IMR-90 (cell line): ENCODE measurements at regions not wholly inside any gene's neighbourhood (a gene's known extent, or its start where the extent isn't known, plus 50 kb on each side); places are given as distances from the start of the nearest gene placed in this dataset.

Experiments used
- ATAC-seq: fragments of 200-7000 bp; cut with Tn5 transposase; 2 replicates; pipeline ENCODE4 v1.9.1; 2020; ENCODE audit warnings: low read depth, mild to moderate bottlenecking, moderate library complexity
- BruUV-seq: library from RNA; stranded (reverse); fragments of 400-500 nt; replicated peaks from 2 replicates; lab custom pipeline; 2021; lab: Mats Ljungman, UMichigan
- CTCF ChIA-PET: fragments of 300-600 bp; formaldehyde crosslinking; extraction: SDS; loops from one replicate; lab custom pipeline; 2021; ENCODE audit warnings: antibody characterized with exemption; lab: Yijun Ruan, JAX
- POLR2A ChIA-PET: fragments of 300-600 bp; sonication (Branson Sonifier 250); formaldehyde crosslinking; loops from one replicate; lab custom pipeline; 2022; ENCODE audit warnings: antibody characterized with exemption; ENCODE audit not compliant: unreplicated experiment; lab: Charles Lee
- DNase-seq: peaks from one replicate; pipeline ENCODE4 v3.0.0; 2013
- H2AFZ ChIP-seq: replicated peaks from 2 replicates; pipeline ENCODE3; 2013; ENCODE audit warnings: low read length, mild to moderate bottlenecking; ENCODE audit not compliant: poor library complexity
- H2AK5ac ChIP-seq: 2 replicates; pipeline ENCODE4 v1.6.1; 2013; ENCODE audit warnings: low read depth, low read length, inconsistent platforms
- H2AK9ac ChIP-seq: replicated peaks from 2 replicates; pipeline ENCODE3; 2013; ENCODE audit warnings: mild to moderate bottlenecking, low read depth, low read length, moderate library complexity; ENCODE audit not compliant: poor library complexity
- H2BK120ac ChIP-seq: 2 replicates; pipeline ENCODE4 v1.6.1; 2013; ENCODE audit warnings: low read depth, low read length, inconsistent platforms
- H2BK15ac ChIP-seq: 3 replicates; pipeline ENCODE4 v1.6.1; 2013; ENCODE audit warnings: low read depth, low read length, inconsistent platforms
- H2BK20ac ChIP-seq: 2 replicates; pipeline ENCODE4 v1.6.1; 2013; ENCODE audit warnings: low read depth, mild to moderate bottlenecking, inconsistent platforms, low read length, moderate library complexity
- H2BK5ac ChIP-seq: 2 replicates; pipeline ENCODE4 v1.6.1; 2013; ENCODE audit warnings: mild to moderate bottlenecking, low read depth, low read length, inconsistent platforms; ENCODE audit not compliant: poor library complexity, severe bottlenecking
- H3K14ac ChIP-seq: replicated peaks from 2 replicates; pipeline ENCODE4 v1.6.1; 2013; ENCODE audit warnings: low read depth, low read length, inconsistent platforms
- H3K18ac ChIP-seq: 2 replicates; pipeline ENCODE4 v1.6.1; 2013; ENCODE audit warnings: low read depth, low read length, control low read depth
- H3K23ac ChIP-seq: 2 replicates; pipeline ENCODE4 v1.6.1; 2013; ENCODE audit warnings: low read depth, low read length, inconsistent platforms
- H3K27ac ChIP-seq: 2 replicates; pipeline ENCODE4 v1.5.1; 2013; ENCODE audit warnings: mild to moderate bottlenecking, control low read depth, low read length; ENCODE audit not compliant: insufficient read depth
- H3K27me3 ChIP-seq: 2 replicates; pipeline ENCODE4 v1.6.1; 2013; ENCODE audit warnings: low read length; ENCODE audit not compliant: control insufficient read depth, insufficient read depth
- H3K36me3 ChIP-seq: 2 replicates; pipeline ENCODE4 v1.6.1; 2013; ENCODE audit warnings: low read length, mixed read lengths; ENCODE audit not compliant: control insufficient read depth, insufficient read depth
- H3K4ac ChIP-seq: 2 replicates; pipeline ENCODE4 v1.6.1; 2013; ENCODE audit warnings: low read depth, low read length, inconsistent platforms
- H3K4me1 ChIP-seq: 2 replicates; pipeline ENCODE4 v1.6.1; 2013; ENCODE audit warnings: low read length, mixed read lengths; ENCODE audit not compliant: control insufficient read depth, insufficient read depth
- H3K4me2 ChIP-seq: 2 replicates; pipeline ENCODE4 v1.6.1; 2013; ENCODE audit warnings: low read depth, mild to moderate bottlenecking, control low read depth, low read length, moderate library complexity
- H3K4me3 ChIP-seq: 2 replicates; pipeline ENCODE4 v1.5.1; 2013; ENCODE audit warnings: low read depth, mild to moderate bottlenecking, control low read depth, low read length, moderate library complexity; ENCODE audit not compliant: insufficient read depth
- H3K56ac ChIP-seq: 2 replicates; pipeline ENCODE4 v1.6.1; 2013; ENCODE audit warnings: low read length, inconsistent platforms; ENCODE audit not compliant: insufficient read depth; ENCODE audit errors: extremely low read depth
- H3K79me1 ChIP-seq, 2 experiments: 2 replicates each; pipeline ENCODE4 v1.6.1; 2013; ENCODE audit warnings: low read length in 2 of 2, inconsistent platforms in 1 of 2, low read depth in 1 of 2
- H3K9ac ChIP-seq: 2 replicates; pipeline ENCODE4 v1.6.1; 2013; ENCODE audit warnings: low read depth, low read length, control low read depth
- H3K9me1 ChIP-seq: 2 replicates; pipeline ENCODE4 v1.6.1; 2013; ENCODE audit warnings: low read length, inconsistent platforms; ENCODE audit not compliant: insufficient read depth
- H3K9me3 ChIP-seq: 2 replicates; pipeline ENCODE4 v1.6.1; 2013; ENCODE audit warnings: low read length; ENCODE audit not compliant: control insufficient read depth, insufficient read depth
- H4K20me1 ChIP-seq: 2 replicates; pipeline ENCODE4 v1.6.1; 2013; ENCODE audit warnings: low read length, inconsistent platforms; ENCODE audit not compliant: insufficient read depth
- H4K5ac ChIP-seq: 2 replicates; pipeline ENCODE4 v1.6.1; 2013; ENCODE audit warnings: mild to moderate bottlenecking, low read depth, low read length, control low read depth
- H4K8ac ChIP-seq, 2 experiments: 2 replicates each; pipeline ENCODE4 v1.6.1; 2013; ENCODE audit warnings: low read depth in 2 of 2, low read length in 2 of 2, control low read depth in 1 of 2, inconsistent platforms in 1 of 2
- H4K91ac ChIP-seq: 2 replicates; pipeline ENCODE4 v1.6.1; 2013; ENCODE audit warnings: low read depth, low read length, inconsistent platforms; ENCODE audit not compliant: insufficient read depth
- BHLHE40 ChIP-seq: fragments of 150-350 bp; IDR thresholded peaks from 2 replicates; pipeline ENCODE4 v1.6.1; 2016; ENCODE audit warnings: mild to moderate bottlenecking, low read depth, low read length
- CEBPB ChIP-seq: IDR thresholded peaks from 2 replicates; pipeline ENCODE4 v1.6.1; 2012; ENCODE audit warnings: low read depth, low read length, improper control_type of control experiment
- CHD1 ChIP-seq: IDR thresholded peaks from 2 replicates; pipeline ENCODE4 v1.6.1; 2012; ENCODE audit warnings: low read depth, low read length, improper control_type of control experiment
- CTCF ChIP-seq: conservative IDR thresholded peaks from 2 replicates; pipeline ENCODE4 v1.5.1; 2012; ENCODE audit warnings: mild to moderate bottlenecking, low read depth, low read length, improper control_type of control experiment
- ELK1 ChIP-seq: fragments of 150-350 bp; IDR thresholded peaks from 2 replicates; pipeline ENCODE4 v1.6.1; 2016; ENCODE audit warnings: low read depth, mild to moderate bottlenecking, low read length, moderate library complexity, borderline replicate concordance
- FOS ChIP-seq: fragments of 150-350 bp; IDR thresholded peaks from 2 replicates; pipeline ENCODE4 v1.6.1; 2016; ENCODE audit warnings: low read depth, low read length
- MAFK ChIP-seq: IDR thresholded peaks from 2 replicates; pipeline ENCODE4 v1.6.1; 2012; ENCODE audit warnings: low read depth, low read length, improper control_type of control experiment
- MAZ ChIP-seq: IDR thresholded peaks from 2 replicates; pipeline ENCODE4 v1.6.1; 2012; ENCODE audit warnings: low read depth, mild to moderate bottlenecking, low read length, improper control_type of control experiment, moderate library complexity, borderline replicate concordance
- MXI1 ChIP-seq: IDR thresholded peaks from 2 replicates; pipeline ENCODE4 v1.6.1; 2012; ENCODE audit warnings: low read depth, mild to moderate bottlenecking, low read length, moderate library complexity, borderline replicate concordance
- NFE2L2 ChIP-seq: fragments of 150-350 bp; IDR thresholded peaks from 2 replicates; pipeline ENCODE4 v1.6.1; 2016; ENCODE audit warnings: low read depth, mild to moderate bottlenecking, low read length
- POLR2A ChIP-seq: IDR thresholded peaks from 2 replicates; pipeline ENCODE4 v1.6.1; 2012; ENCODE audit warnings: mild to moderate bottlenecking, low read depth, low read length
- RAD21 ChIP-seq: IDR thresholded peaks from 2 replicates; pipeline ENCODE4 v1.6.1; 2012; ENCODE audit warnings: low read length, improper control_type of control experiment
- RCOR1 ChIP-seq: IDR thresholded peaks from 2 replicates; pipeline ENCODE4 v1.6.1; 2012; ENCODE audit warnings: mild to moderate bottlenecking, low read length, improper control_type of control experiment; ENCODE audit not compliant: insufficient replicate concordance
- RFX5 ChIP-seq: IDR thresholded peaks from 2 replicates; pipeline ENCODE4 v1.8.0; 2012; ENCODE audit warnings: low read depth, mild to moderate bottlenecking, low read length, moderate library complexity
- SMC3 ChIP-seq: fragments of 150-350 bp; IDR thresholded peaks from 2 replicates; pipeline ENCODE4 v1.6.1; 2016; ENCODE audit warnings: low read depth, mild to moderate bottlenecking, antibody characterized with exemption, low read length, moderate library complexity
- USF2 ChIP-seq: fragments of 150-350 bp; IDR thresholded peaks from 2 replicates; pipeline ENCODE4 v1.6.1; 2017; ENCODE audit warnings: mild to moderate bottlenecking, antibody characterized with exemption, low read length, low read depth
- WGBS, 2 experiments: methylation state at CpG; one replicate each; pipeline versions ENCODE4 v1.1.5 to v1.1.7; 2013; ENCODE audit warnings: missing lambda C conversion rate in 2 of 2; ENCODE audit not compliant: insufficient read length in 1 of 2; ENCODE audit errors: extremely low coverage in 2 of 2; 5-methylcytosine and 5-hydroxymethylcytosine counted together
- dilution Hi-C: fragments of 300-500 bp; cut with HindIII; formaldehyde crosslinking; loops from one replicate; pipeline ENCODE4 v1.14.3; 2018; ENCODE audit warnings: low sequenced_read_pairs; ENCODE audit not compliant: unreplicated experiment
- in situ Hi-C: fragments of 300-500 bp; cut with MboI; formaldehyde crosslinking; loops from 3 replicates; pipeline ENCODE4 v1.14.3; 2019; ENCODE audit warnings: low sequenced_read_pairs, inconsistent platforms, mixed read lengths
- intact Hi-C: fragments of 100-400 bp; cut with micrococcal nuclease; formaldehyde crosslinking; loops from 2 replicates; pipeline ENCODE4 v1.10.0; 2022

- no CpG with 5 or more reads among the region's 3 CpGs for whole genome bisulfite sequencing, 2 experiments
- no peak for ATAC-seq
- TF ChIP-seq RFX5: no peak
- no peak for TF ChIP-seq MAZ
- TF ChIP-seq NFE2L2: no peak
- no peak for TF ChIP-seq CTCF
- TF ChIP-seq FOS: no peak
- no peak for TF ChIP-seq CEBPB
- TF ChIP-seq ELK1: no peak
- TF ChIP-seq MXI1: no peak
- TF ChIP-seq USF2: no peak
- TF ChIP-seq MAFK: no peak
- no peak for TF ChIP-seq CHD1
- no peak for TF ChIP-seq SMC3
- TF ChIP-seq RAD21: no peak
- no peak for TF ChIP-seq POLR2A
- TF ChIP-seq RCOR1: no peak
- TF ChIP-seq BHLHE40: no peak
- in situ Hi-C loops (no loop called here), dilution Hi-C loops (no loop called here), intact Hi-C loops (no loop called here)
- Histone ChIP-seq H3K23ac (no peak overlapping the region), H4K20me1 (no peaks in the 10 kb centered on the region), H3K27me3 (no peaks in the 10 kb centered on the region), H4K5ac (no peak overlapping the region), H3K4me1 (no peaks in the 10 kb centered on the region), H3K9me3 (peaks cover 3% of the 10 kb centered on the region; the same call in 1 of the 2 replicates), H3K27ac (no peak overlapping the region), H2BK15ac (no peak overlapping the region), H4K91ac (no peak overlapping the region), H3K4ac (no peak overlapping the region), H2BK5ac (no peak overlapping the region), H3K9ac (no peak overlapping the region), H3K9me1 (no peaks in the 10 kb centered on the region), H3K4me2 (no peak overlapping the region), H3K56ac (no peak overlapping the region), H2AFZ (no peak overlapping the region), H3K18ac (no peak overlapping the region), H3K79me1 (no peaks in the 10 kb centered on the region), H2BK120ac (no peak overlapping the region), H4K8ac (no peak overlapping the region), H3K4me3 (no peak overlapping the region), H3K36me3 (no peaks in the 10 kb centered on the region), H2AK5ac (no peak overlapping the region), H3K14ac (no peak overlapping the region), H2AK9ac (no peak overlapping the region), H2BK20ac (no peak overlapping the region)
- CTCF ChIA-PET: interaction anchor here (0.6 kb wide), 1 partner anchor 11 kb away, joined by 3 read pairs; no protein-coding TSS in a partner anchor
- no peak for DNase-seq
- POLR2A ChIA-PET: no interaction called here
- BruUV-seq: no TSS peak
These were observed 1313.9 kb upstream of the SLC39A10 start for GRCh38 chr2:194343167-194343566.
